ENCODE measurements at regions not wholly inside any gene's neighbourhood (a gene's known extent, or its start where the extent isn't known, plus 50 kb on each side); places are given as distances from the start of the nearest gene placed in this dataset.

GRCh38 chr3:40691452-40691861, 166.7 kb downstream of the ZNF621 start:
- no peak for TF ChIP-seq FOXK2 (IDR thresholded peaks at IDR 0.05)
- TF ChIP-seq SUZ12 (IDR thresholded peaks at IDR 0.05): no peak
- TF ChIP-seq ELF4 (IDR thresholded peaks at IDR 0.05): no peak
- no peak for TF ChIP-seq BHLHE40 (IDR thresholded peaks at IDR 0.05; ENCODE audit: borderline replicate concordance)
